ENCODE measurements at regions not wholly inside any gene's neighbourhood (a gene's known extent, or its start where the extent isn't known, plus 50 kb on each side); places are given as distances from the start of the nearest gene placed in this dataset.

DNA sequence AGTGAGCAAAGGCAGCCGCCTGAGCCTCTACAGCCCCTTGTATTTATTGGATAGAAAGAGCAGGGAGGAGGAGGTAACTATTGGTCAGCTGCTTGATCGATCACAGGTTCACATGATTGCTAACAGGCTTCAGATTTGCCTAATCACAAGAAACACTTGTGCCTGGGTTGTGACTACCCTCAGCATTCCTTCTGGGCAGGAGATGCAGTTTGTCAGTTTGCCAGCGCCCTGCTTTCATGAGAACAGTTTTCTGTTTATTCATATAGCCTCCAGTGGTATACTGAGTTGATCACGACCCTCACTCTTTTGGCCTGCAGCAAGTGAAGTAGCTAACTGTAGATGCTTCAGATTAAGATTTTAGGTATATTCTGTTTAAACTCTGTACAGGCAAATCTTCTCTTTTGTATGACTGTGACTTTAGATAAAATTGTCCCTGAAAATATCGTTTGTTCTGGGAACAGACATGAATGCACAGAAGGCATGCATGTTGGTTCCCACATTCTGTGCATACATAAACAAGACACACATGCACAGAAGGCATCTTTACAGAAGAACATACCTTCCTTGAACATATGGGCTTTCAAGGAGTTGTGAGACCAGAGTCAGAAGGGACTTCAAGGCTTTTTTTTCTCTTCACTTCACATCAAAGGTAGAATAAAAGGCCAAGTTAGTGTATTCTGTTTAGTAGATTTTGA is 422.4 kb upstream of the STEAP1 start:
- TF ChIP-seq JUND (IDR thresholded peaks at IDR 0.05; ENCODE audit: low read depth) = no peak
- no peak for DNase-seq (ENCODE audit: low read depth in 1 of 2, low spot score in 1 of 2)
- in situ Hi-C loops (cut with HindIII; ENCODE audit: low pct_unique_long_range_greater_than_20kb, low sequenced_read_pairs) = no loop called here

DNA sequence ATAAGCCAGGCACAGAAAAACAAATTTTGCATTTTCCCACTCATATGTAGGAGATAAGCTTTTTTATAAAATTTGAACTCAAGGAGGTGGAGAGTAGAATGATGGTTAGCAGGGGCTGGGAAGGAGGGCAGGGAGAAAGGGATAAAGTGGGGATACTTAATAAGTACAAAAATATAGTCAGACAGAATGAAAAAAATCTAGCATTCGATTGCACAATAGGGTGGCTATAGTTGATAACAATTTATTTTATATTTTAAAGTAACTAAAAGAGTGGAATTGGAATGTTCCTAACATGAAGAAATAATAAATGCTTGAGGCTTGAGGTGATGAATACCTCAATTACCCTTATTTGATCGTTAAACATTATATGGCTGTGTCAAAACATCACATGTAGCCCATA is 415.7 kb upstream of the STEAP1 start:
- in situ Hi-C loops (cut with HindIII; ENCODE audit: low pct_unique_long_range_greater_than_20kb, low sequenced_read_pairs) = no loop called here
- DNase-seq (ENCODE audit: low read depth in 1 of 2, low spot score in 1 of 2) = no peak
- no peak for TF ChIP-seq JUND (IDR thresholded peaks at IDR 0.05; ENCODE audit: low read depth)

DNA sequence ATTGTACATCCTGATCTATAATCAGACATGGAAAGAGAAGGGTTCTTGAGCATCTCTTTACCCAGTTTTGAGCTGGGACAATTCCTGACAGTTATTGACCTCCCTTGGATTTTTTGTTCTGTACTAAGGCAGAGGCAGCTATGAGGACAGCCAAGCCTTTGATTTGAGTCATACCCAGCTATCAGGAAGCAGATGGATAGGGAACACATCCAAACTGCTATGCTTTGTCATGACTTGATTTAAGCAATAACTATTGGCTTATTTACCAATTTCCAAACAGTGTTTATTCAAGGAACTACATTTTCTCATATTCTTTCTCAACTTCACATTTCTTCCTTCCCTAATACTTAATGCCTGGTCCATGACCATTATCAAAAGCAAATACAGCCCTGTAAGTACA is 396.4 kb upstream of the STEAP1 start:
- TF ChIP-seq JUND (IDR thresholded peaks at IDR 0.05; ENCODE audit: low read depth) = no peak
- in situ Hi-C loops (cut with HindIII; ENCODE audit: low pct_unique_long_range_greater_than_20kb, low sequenced_read_pairs) = no loop called here
- no peak for DNase-seq (ENCODE audit: low read depth in 1 of 2, low spot score in 1 of 2)

DNA sequence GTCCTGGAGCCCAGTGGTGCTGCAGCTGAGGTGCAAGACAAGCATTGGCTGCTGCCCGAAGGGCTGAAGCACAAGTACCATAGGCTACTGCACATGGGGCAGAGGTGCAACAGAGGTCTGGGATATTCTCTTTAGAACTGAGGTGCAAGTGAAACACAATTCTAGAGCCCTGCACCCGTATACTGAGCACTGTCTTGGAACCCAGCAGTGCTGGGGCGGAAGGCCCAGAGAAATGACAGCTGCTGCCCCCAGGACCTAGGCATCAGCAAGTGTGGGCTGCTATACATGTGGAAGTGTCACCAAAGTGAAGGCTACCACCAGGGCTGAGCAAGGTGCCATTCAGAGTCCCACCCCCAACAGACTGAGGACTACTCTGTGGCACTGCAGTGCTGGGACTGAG is 393.6 kb upstream of the STEAP1 start:
- in situ Hi-C loops (cut with HindIII; ENCODE audit: low pct_unique_long_range_greater_than_20kb, low sequenced_read_pairs) = no loop called here
- TF ChIP-seq JUND (IDR thresholded peaks at IDR 0.05; ENCODE audit: low read depth) = no peak
- no peak for DNase-seq (ENCODE audit: low read depth in 1 of 2, low spot score in 1 of 2)

DNA sequence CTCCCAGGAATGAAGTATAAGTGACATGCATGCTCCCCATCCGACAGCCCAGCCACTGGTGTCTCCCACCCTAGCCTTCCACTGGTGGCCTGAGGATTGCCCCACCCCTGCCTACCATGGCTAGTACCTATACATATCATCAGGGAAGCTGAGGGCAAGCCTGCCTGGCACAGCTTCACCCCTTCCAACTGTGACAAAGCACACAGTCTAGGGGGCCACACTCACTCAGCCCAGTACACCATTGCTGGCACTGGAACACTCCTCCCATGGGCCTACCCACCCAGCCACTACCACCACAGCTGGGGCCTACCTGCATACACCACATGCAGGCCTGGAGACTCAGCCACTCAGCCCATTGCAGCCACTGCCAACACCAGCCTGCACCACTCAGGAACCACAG is 393.1 kb upstream of the STEAP1 start:
- no peak for DNase-seq (ENCODE audit: low read depth in 1 of 2, low spot score in 1 of 2)
- in situ Hi-C loops (cut with HindIII; ENCODE audit: low pct_unique_long_range_greater_than_20kb, low sequenced_read_pairs) = no loop called here
- TF ChIP-seq JUND (IDR thresholded peaks at IDR 0.05; ENCODE audit: low read depth) = no peak

DNA sequence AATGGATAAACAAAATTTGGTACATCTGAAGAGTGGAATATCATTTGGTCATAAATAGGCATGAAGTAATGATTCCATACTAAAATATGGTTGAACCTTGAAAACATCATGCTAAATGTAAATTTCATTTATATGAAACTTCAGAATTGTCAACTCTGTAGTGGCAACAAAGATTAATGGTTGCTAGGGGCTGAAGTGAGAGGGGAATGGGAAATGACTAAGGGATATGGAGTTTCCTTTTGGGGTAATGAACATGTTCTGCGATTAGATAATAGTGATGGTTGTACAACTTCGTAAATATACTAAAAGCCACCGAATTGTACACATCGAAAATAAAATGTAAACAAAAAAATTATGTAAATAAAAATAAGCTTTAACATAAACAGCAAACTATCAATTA is 384.1 kb upstream of the STEAP1 start:
- DNase-seq (ENCODE audit: low read depth in 1 of 2, low spot score in 1 of 2) = no peak
- no peak for TF ChIP-seq JUND (IDR thresholded peaks at IDR 0.05; ENCODE audit: low read depth)
- in situ Hi-C loops (cut with HindIII; ENCODE audit: low pct_unique_long_range_greater_than_20kb, low sequenced_read_pairs) = no loop called here

DNA sequence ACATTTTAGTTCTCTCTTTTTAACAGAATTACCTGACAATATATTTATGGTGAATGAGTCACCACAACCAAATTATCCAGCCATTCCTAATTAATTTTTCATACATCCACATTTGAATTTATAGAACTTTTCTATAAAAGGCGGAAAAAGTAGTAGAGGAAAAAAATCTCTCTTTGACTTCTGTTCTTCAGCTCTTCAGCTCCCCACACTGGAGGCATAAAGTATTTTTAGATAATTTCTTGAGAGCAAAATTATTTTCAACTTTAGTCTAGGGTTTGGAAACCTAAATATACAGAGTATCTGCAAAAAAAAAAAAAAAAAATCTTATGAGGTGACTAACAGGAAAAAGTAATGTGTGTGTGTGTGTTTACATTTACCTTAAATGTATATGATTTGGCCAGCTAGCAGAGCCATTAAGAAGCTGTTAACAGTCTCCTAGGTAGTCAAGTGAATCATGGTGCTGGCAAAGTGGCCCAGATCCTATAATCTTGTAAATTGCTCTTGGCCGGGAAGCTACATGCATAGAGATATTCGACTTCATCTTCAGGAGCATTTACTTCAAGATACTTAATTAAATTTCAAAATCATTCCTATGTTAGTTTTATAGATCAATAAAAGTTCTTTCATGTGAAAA is 383.1 kb upstream of the STEAP1 start:
- DNase-seq (ENCODE audit: low read depth in 1 of 2, low spot score in 1 of 2) = no peak
- TF ChIP-seq JUND (IDR thresholded peaks at IDR 0.05; ENCODE audit: low read depth) = no peak
- in situ Hi-C loops (cut with HindIII; ENCODE audit: low pct_unique_long_range_greater_than_20kb, low sequenced_read_pairs) = no loop called here

DNA sequence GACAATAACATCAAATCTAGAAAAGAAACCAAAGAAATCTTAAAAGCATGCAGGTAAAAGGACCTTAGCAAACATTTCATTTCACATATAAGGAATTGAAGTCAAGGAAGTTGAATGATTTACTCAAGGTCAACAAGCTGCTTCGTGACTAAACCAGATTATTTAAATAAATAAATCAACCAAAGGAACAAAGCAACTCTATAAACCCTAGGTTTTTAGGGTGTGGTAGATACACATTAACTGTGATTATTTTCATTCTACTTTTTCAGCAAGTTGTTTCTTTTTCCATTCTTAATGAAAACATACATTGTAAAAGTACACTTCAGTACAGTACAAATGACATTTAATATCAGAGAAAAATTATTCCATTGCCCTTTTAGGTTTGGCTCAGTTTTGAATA is 382.0 kb upstream of the STEAP1 start:
- in situ Hi-C loops (cut with HindIII; ENCODE audit: low pct_unique_long_range_greater_than_20kb, low sequenced_read_pairs) = no loop called here
- no peak for TF ChIP-seq JUND (IDR thresholded peaks at IDR 0.05; ENCODE audit: low read depth)
- no peak for DNase-seq (ENCODE audit: low read depth in 1 of 2, low spot score in 1 of 2)

DNA sequence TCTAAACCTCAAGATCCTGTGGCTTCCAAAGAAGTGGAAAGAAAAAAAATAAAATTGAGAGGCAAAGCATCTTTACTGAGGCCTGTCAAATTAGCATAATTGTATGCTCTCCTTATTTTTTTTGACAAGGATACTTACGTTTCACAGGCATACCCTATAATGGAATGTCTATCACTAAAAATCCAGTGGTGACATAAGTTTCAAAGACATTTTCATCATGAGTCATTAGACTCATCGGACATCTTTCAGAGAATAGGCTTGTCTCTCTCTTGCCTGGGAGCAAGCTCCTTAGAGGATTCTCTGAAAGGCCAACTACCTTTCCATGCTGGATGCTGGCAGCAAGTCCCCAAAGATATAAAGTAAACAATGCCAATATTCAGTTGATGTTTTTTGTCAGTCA is 380.7 kb upstream of the STEAP1 start:
- in situ Hi-C loops (cut with HindIII; ENCODE audit: low pct_unique_long_range_greater_than_20kb, low sequenced_read_pairs) = no loop called here
- no peak for DNase-seq (ENCODE audit: low read depth in 1 of 2, low spot score in 1 of 2)
- no peak for TF ChIP-seq JUND (IDR thresholded peaks at IDR 0.05; ENCODE audit: low read depth)

DNA sequence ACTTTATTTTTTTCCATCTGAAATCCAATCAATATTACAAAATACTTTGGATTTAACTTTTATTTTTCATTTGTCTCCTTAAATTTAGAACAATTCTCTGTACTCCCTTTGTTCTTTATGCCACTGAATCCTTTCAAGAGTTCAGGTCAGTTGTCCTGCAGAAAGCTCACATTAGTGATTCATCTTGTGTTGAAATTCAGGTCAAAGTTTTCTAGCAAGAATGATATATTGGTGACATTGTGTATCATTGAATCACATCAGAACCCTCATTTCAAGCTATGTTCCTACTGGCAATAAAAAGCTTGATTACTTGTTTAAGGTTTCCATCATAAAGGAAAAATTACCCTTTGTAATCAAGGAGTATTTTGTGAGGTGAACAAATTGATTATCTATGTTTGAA is 378.8 kb upstream of the STEAP1 start:
- DNase-seq (ENCODE audit: low read depth in 1 of 2, low spot score in 1 of 2) = no peak
- TF ChIP-seq JUND (IDR thresholded peaks at IDR 0.05; ENCODE audit: low read depth) = no peak
- in situ Hi-C loops (cut with HindIII; ENCODE audit: low pct_unique_long_range_greater_than_20kb, low sequenced_read_pairs) = no loop called here

DNA sequence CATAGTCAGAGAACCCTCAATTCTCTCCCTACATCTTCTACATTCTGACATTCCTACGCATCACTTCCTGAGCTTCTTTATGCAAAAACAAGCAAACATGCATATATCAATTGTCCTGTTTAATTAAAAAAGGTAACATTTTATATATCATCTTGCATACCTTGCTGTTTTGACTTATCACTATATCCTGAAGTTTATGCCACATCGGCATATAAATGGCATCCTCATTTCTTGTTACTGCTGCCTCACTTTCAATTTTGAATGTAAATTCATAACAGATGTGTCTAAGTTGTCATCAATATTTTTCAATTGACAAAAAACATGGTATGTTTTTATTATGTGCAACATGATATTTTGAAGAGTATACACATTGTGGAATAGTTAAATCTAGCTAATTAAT is 377.3 kb upstream of the STEAP1 start:
- DNase-seq (ENCODE audit: low read depth in 1 of 2, low spot score in 1 of 2) = no peak
- in situ Hi-C loops (cut with HindIII; ENCODE audit: low pct_unique_long_range_greater_than_20kb, low sequenced_read_pairs) = no loop called here
- no peak for TF ChIP-seq JUND (IDR thresholded peaks at IDR 0.05; ENCODE audit: low read depth)

DNA sequence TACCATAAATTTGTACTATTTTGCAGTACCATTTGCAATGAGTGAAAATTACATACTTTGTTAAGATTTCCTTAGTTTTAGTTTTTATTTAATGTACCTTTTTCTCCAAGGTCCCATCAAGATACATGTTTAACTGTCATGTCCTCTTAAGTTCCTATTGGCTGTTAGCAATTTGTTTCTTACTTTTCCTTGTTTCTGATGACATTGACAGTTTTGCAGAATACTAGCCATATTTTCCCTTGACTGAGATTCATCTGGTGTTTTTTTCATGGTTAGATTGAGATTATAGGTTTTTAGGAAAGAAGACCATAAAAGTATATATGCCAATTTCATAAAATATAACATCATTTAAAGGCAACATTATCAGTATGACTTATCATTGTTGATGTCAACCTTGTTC is 376.8 kb upstream of the STEAP1 start:
- no peak for TF ChIP-seq JUND (IDR thresholded peaks at IDR 0.05; ENCODE audit: low read depth)
- in situ Hi-C loops (cut with HindIII; ENCODE audit: low pct_unique_long_range_greater_than_20kb, low sequenced_read_pairs) = no loop called here
- no peak for DNase-seq (ENCODE audit: low read depth in 1 of 2, low spot score in 1 of 2)

DNA sequence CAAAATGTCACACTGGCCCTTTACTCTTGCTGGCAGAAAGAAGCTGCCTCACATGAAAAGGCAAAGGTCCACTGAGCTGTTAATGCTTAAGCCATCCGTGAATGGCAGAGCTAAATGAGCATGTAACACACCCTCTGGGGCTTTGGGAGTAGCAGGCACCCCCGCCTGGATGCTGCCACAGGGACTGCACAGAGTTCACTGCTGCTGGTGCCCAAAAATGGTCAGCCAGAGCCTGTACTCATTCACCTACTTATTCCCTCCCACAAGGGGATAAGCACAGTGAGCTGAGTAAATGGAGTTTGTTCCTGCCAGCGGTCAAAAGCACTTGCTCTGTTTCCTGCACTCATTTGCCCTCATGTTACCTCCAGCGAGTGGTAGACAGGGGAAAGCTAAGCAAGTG is 374.0 kb upstream of the STEAP1 start:
- in situ Hi-C loops (cut with HindIII; ENCODE audit: low pct_unique_long_range_greater_than_20kb, low sequenced_read_pairs) = no loop called here
- no peak for TF ChIP-seq JUND (IDR thresholded peaks at IDR 0.05; ENCODE audit: low read depth)
- no peak for DNase-seq (ENCODE audit: low read depth in 1 of 2, low spot score in 1 of 2)

DNA sequence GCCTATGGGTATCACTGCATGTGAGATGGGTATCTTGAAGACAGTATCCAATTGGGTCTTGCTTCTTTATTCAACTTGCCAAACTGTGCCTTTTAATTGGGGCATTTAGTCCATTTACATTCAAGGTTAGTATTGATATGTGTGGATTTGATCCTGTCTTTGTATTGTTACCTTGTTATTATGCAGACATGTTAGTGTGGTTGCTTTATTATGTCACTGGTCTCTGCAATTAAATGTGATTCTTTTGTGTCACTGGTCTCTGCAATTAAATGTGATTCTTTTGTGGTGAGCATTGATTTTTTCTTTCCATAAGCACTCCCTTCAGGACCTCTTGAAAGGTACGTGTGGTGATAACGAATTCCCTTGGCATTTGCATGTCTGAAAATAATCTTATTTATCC is 357.8 kb upstream of the STEAP1 start:
- DNase-seq (ENCODE audit: low read depth in 1 of 2, low spot score in 1 of 2) = no peak
- in situ Hi-C loops (cut with HindIII; ENCODE audit: low pct_unique_long_range_greater_than_20kb, low sequenced_read_pairs) = no loop called here
- no peak for TF ChIP-seq JUND (IDR thresholded peaks at IDR 0.05; ENCODE audit: low read depth)

Measured in T47D (cell line).